Liver (tissue), 7 donors: ENCODE measurements at regions not wholly inside any gene's neighbourhood (a gene's known extent, or its start where the extent isn't known, plus 50 kb on each side); places are given as distances from the start of the nearest gene placed in this dataset.

Experiments
- DNase-seq: peaks from one replicate; pipeline ENCODE4 v3.0.0-alpha.2; 2017; ENCODE audit warnings: low spot score
- H3K27ac ChIP-seq, 2 donors: one replicate each; pipeline ENCODE4 v1.7.0; 2013; ENCODE audit warnings: inconsistent platforms in 2 of 2, low read length in 2 of 2, control low read depth in 1 of 2, low read depth in 1 of 2, mild to moderate bottlenecking in 1 of 2
- H3K27me3 ChIP-seq, 4 donors: one replicate each; pipeline versions ENCODE4 v1.6.1 to v1.7.0; 2013; ENCODE audit warnings: low read length in 3 of 4, inconsistent platforms in 1 of 4, mild to moderate bottlenecking in 1 of 4, moderate library complexity in 1 of 4; ENCODE audit not compliant: control insufficient read depth in 4 of 4, insufficient read depth in 4 of 4
- H3K36me3 ChIP-seq, 4 donors: one replicate each; pipeline versions ENCODE4 v1.6.1 to v1.7.0; 2013; ENCODE audit warnings: low read length in 3 of 4, mild to moderate bottlenecking in 3 of 4, low read depth in 1 of 4, moderate library complexity in 1 of 4; ENCODE audit not compliant: control insufficient read depth in 4 of 4, insufficient read depth in 3 of 4
- H3K4me1 ChIP-seq, 4 donors: one replicate each; pipeline versions ENCODE4 v1.6.1 to v1.7.0; 2013; ENCODE audit warnings: low read length in 3 of 4, mild to moderate bottlenecking in 3 of 4, moderate library complexity in 1 of 4; ENCODE audit not compliant: control insufficient read depth in 4 of 4, insufficient read depth in 4 of 4
- H3K4me3 ChIP-seq, 3 donors: one replicate each; pipeline versions ENCODE4 v1.6.1 to v1.7.0; 2013; ENCODE audit warnings: low read length in 3 of 3, control low read depth in 1 of 3, low read depth in 1 of 3, mild to moderate bottlenecking in 1 of 3
- H3K9ac ChIP-seq, 2 donors: one replicate each; pipeline ENCODE4 v1.7.0; 2013; ENCODE audit warnings: low read length in 2 of 2, mild to moderate bottlenecking in 2 of 2, moderate library complexity in 2 of 2, control low read depth in 1 of 2, low read depth in 1 of 2
- H3K9me3 ChIP-seq, 4 donors: one replicate each; pipeline versions ENCODE4 v1.6.1 to v1.7.0; 2013; ENCODE audit warnings: low read length in 3 of 4; ENCODE audit not compliant: control insufficient read depth in 4 of 4
- EGR1 ChIP-seq, 2 donors: IDR thresholded peaks; 2 replicates each; pipeline ENCODE4 v1.6.1; 2016 to 2018; ENCODE audit warnings: antibody characterized with exemption in 2 of 2, low read depth in 2 of 2
- FOXA1 ChIP-seq: IDR thresholded peaks from 2 replicates; pipeline ENCODE4 v1.6.1; 2016; ENCODE audit warnings: antibody characterized with exemption
- FOXA2 ChIP-seq: IDR thresholded peaks from 2 replicates; pipeline ENCODE4 v1.6.1; 2016; ENCODE audit warnings: antibody characterized with exemption
- GABPA ChIP-seq, 2 donors: IDR thresholded peaks in 1 of 2; conservative IDR thresholded peaks in 1 of 2; 2 replicates each; pipeline ENCODE4 v1.6.1; 2016; ENCODE audit warnings: antibody characterized with exemption in 2 of 2, mild to moderate bottlenecking in 1 of 2, moderate library complexity in 1 of 2
- HNF4A ChIP-seq, 2 donors: conservative IDR thresholded peaks; 2 replicates each; pipeline ENCODE4 v1.6.1; 2016; ENCODE audit warnings: antibody characterized with exemption in 2 of 2, mild to moderate bottlenecking in 2 of 2
- HNF4G ChIP-seq: IDR thresholded peaks from 2 replicates; pipeline ENCODE4 v1.6.1; 2016; ENCODE audit warnings: antibody characterized with exemption
- JUND ChIP-seq, 2 donors: IDR thresholded peaks; 2 replicates each; pipeline ENCODE4 v1.6.1; 2016; ENCODE audit warnings: antibody characterized with exemption in 2 of 2
- MAX ChIP-seq: IDR thresholded peaks from 2 replicates; pipeline ENCODE4 v1.6.1; 2016; ENCODE audit warnings: antibody characterized with exemption
- NR2F2 ChIP-seq: IDR thresholded peaks from 2 replicates; pipeline ENCODE4 v1.6.1; 2016; ENCODE audit warnings: antibody characterized with exemption
- RAD21 ChIP-seq, 2 donors: IDR thresholded peaks; 2 replicates each; pipeline ENCODE4 v1.6.1; 2016; ENCODE audit warnings: antibody characterized with exemption in 2 of 2, mild to moderate bottlenecking in 2 of 2
- REST ChIP-seq: IDR thresholded peaks from 2 replicates; pipeline ENCODE4 v1.6.1; 2016; ENCODE audit warnings: antibody characterized with exemption, mild to moderate bottlenecking
- RXRA ChIP-seq, 2 donors: IDR thresholded peaks; 2 replicates each; pipeline ENCODE4 v1.6.1; 2017 to 2018; ENCODE audit warnings: antibody characterized with exemption in 2 of 2, mild to moderate bottlenecking in 1 of 2
- SP1 ChIP-seq: IDR thresholded peaks from 2 replicates; pipeline ENCODE4 v1.6.1; 2018; ENCODE audit warnings: antibody characterized with exemption, mild to moderate bottlenecking
- TAF1 ChIP-seq: conservative IDR thresholded peaks from 2 replicates; pipeline ENCODE4 v1.6.1; 2016; ENCODE audit warnings: antibody characterized with exemption, mild to moderate bottlenecking
- YY1 ChIP-seq: IDR thresholded peaks from 2 replicates; pipeline ENCODE4 v1.6.1; 2016; ENCODE audit warnings: antibody characterized with exemption, mild to moderate bottlenecking
- WGBS: extraction: QIAGEN DNeasy Blood & Tissue Kit; methylation state at CpG from one replicate; pipeline ENCODE4 v1.1.7; 2013; 5-methylcytosine and 5-hydroxymethylcytosine counted together
- donor health status: healthy.
- donor health status: healthy.
- donor health status: healthy.
- donor health status: healthy.

- no peaks in the 10 kb centered on the region for H3K36me3 ChIP-seq
- no peak overlapping the region for H3K27ac ChIP-seq
- TF ChIP-seq TAF1 (no peak), NR2F2 (no peak), SP1 (no peak), FOXA1 (no peak), EGR1 (IDR thresholded peaks at IDR 0.05; ENCODE audit: low read depth in 2 of 2) (no peak), RAD21 (IDR thresholded peaks at IDR 0.05) (no peak)
- WGBS: 79% methylated on average over 2 of the region's 2 CpGs
- H3K4me3 ChIP-seq: no peak overlapping the region
- peaks cover 0 to 1% (median 0%) of the 10 kb centered on the region in 4 donors for H3K9me3 ChIP-seq
- no peak overlapping the region for H3K9ac ChIP-seq
- no peak for DNase-seq
- H3K27me3 ChIP-seq: no peaks in the 10 kb centered on the region
- no peaks in the 10 kb centered on the region for H3K4me1 ChIP-seq
Observed at GRCh38 chr14:42555365-42555764, 948.7 kb downstream of the LRFN5 start.

DNA sequence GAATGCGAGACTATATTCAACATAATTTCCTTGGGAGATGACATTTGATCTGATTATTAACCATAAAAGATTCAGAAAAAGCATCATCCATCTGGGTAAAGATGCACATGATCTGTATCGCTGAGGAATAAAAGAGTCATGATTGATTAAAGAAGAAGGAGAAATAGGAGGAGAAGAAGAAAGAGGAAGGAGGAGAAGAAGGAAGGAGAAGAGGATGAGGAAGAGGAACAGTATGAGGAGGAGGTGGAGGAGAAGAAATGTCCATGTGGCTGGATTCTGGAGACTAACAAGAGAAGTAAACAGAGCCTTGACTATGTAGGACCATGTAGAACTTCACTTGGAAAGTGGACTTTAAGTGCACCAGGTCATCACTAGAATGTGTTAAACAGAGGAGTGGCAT is 947.4 kb downstream of the LRFN5 start:
- no peak for TF ChIP-seq HNF4A (conservative IDR thresholded peaks at IDR 0.05)
- TF ChIP-seq SP1: no peak
- no peak for TF ChIP-seq EGR1 (IDR thresholded peaks at IDR 0.05; ENCODE audit: low read depth in 2 of 2)
- no peak for TF ChIP-seq RAD21 (IDR thresholded peaks at IDR 0.05)
- no peak for TF ChIP-seq JUND (IDR thresholded peaks at IDR 0.05)
- TF ChIP-seq HNF4G: no peak
- TF ChIP-seq GABPA (IDR thresholded peaks at IDR 0.05 in 1 of 2, conservative IDR thresholded peaks at IDR 0.05 in 1 of 2): no peak
- TF ChIP-seq REST: no peak
- TF ChIP-seq FOXA2: no peak
- TF ChIP-seq YY1: no peak
- TF ChIP-seq TAF1: no peak
- H3K9me3 ChIP-seq: peaks cover 0 to 1% (median 0%) of the 10 kb centered on the region in 4 donors
- DNase-seq: no peak
- H3K36me3 ChIP-seq: no peaks in the 10 kb centered on the region
- H3K27me3 ChIP-seq: no peaks in the 10 kb centered on the region
- H3K27ac ChIP-seq: no peak overlapping the region
- no peak overlapping the region for H3K4me3 ChIP-seq
- no peaks in the 10 kb centered on the region for H3K4me1 ChIP-seq
- no peak overlapping the region for H3K9ac ChIP-seq
- WGBS: 87% methylated on average over 2 of the region's 2 CpGs

DNA sequence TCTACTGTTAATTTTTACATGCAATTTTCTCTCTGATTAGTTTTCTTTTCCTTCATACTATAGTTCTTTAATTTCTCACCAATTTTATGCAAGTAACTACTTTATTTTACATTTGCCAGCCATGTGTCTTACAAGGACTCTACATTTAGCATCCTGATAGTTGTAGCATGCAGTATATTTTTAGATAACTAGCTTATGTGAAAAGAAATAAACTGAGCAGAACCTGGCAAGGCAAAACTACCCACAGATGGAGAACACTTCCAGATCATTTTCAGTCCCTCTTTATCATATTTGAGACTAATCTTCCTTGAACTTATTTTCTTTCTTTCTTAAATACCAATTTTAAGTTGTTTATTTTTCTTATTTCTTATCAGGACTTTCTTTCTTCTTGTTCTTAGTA is 943.6 kb downstream of the LRFN5 start:
- H3K4me3 ChIP-seq: no peak overlapping the region
- H3K36me3 ChIP-seq: no peaks in the 10 kb centered on the region
- H3K9me3 ChIP-seq: no peaks in the 10 kb centered on the region
- no peaks in the 10 kb centered on the region for H3K4me1 ChIP-seq
- no peak overlapping the region for H3K9ac ChIP-seq
- TF ChIP-seq GABPA (IDR thresholded peaks at IDR 0.05 in 1 of 2, conservative IDR thresholded peaks at IDR 0.05 in 1 of 2): no peak
- TF ChIP-seq RXRA (IDR thresholded peaks at IDR 0.05): no peak
- TF ChIP-seq SP1: no peak
- no peak for TF ChIP-seq MAX
- TF ChIP-seq FOXA2: no peak
- TF ChIP-seq HNF4A (conservative IDR thresholded peaks at IDR 0.05): no peak
- TF ChIP-seq REST: no peak
- no peaks in the 10 kb centered on the region for H3K27me3 ChIP-seq
- H3K27ac ChIP-seq: no peak overlapping the region
- DNase-seq: no peak
